GM19438 (cell line): ENCODE measurements at regions not wholly inside any gene's neighbourhood (a gene's known extent, or its start where the extent isn't known, plus 50 kb on each side); places are given as distances from the start of the nearest gene placed in this dataset.

Experiments used
- ATAC-seq: cut with Tn5 transposase; IDR thresholded peaks from one replicate; pipeline ENCODE4 v1.9.1; 2021; ENCODE audit warnings: low read depth; ENCODE audit not compliant: unreplicated experiment

DNA sequence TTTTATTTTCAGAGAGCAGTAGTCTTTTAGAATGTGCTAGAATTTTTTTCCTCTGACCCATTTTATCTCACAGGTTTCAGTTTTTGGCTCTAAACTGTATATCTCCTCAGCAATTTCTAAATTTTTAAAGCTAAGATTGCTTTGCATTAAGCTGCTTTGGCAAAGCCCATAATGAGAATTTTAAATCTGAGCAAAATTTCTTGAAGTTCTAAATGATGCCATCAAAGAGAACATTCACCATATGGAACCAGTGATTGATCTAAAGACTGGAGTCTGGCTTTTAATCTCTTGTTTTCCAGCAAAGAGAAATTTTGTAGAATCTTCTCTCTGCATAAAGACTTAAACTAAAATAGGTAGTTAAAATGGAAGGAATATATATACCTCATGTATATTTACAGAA is 313.6 kb downstream of the TBC1D32 start:
- ATAC-seq = no peak

GRCh38 chr6:121008553-121008952 is 325.7 kb downstream of the TBC1D32 start:
- ATAC-seq = no peak

DNA sequence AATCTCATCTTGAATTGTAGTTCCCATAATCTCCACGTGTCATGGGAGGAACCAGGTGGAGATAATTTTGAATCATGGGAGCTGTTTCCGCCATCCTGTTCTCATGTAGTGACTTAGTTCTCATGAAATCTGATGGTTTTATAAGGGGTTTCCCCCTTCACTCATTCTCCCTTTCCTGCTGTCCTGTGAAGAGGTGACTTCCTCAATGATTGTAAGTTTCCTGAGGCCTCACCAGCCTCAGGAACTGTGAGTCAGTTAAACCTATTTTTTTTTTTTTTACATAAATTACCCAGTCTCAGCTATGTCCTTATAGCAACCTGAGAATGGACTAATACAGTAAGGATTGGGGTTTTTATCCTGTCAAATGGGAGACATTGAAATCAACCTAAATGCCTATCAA is 328.3 kb downstream of the TBC1D32 start:
- ATAC-seq = no peak

DNA sequence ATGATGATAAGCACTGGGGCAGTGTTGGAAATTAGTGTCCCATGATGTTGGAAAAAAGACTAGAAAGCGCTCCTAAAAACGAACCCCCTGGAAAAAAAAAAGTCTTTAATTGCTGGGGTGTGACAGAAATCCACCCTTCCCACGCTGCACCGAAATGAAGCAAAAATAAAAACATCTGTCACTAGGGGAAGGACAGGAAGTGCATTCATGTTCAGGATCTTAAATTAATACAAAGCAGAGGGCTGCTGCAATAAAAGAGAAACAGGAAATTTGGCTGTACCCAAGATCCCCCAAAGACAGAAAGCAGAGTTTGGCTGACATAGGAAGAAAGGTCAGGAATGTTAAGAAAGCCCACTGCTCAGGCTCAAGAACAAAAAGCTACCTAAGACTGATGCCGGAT is 333.9 kb downstream of the TBC1D32 start:
- ATAC-seq = no peak

DNA sequence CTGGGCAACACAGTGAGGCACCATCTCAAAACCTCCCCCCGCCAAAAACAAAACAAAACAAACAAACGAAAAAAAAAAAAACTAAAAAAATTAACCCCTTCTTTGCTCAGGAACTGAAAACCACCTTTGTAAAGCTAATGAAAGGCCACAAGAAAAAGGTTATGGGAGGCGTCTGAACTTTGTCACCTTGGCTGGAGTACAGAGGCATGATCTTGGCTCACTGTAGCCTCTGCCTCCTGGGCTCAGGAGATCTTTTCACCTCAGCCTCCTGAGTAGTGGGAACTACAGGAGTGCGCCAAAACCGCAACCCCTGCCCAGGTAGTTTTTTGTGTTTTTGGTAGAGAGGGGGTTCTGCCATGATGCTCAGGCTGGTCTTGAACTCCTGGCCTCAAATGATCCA is 337.9 kb downstream of the TBC1D32 start:
- ATAC-seq = no peak

DNA sequence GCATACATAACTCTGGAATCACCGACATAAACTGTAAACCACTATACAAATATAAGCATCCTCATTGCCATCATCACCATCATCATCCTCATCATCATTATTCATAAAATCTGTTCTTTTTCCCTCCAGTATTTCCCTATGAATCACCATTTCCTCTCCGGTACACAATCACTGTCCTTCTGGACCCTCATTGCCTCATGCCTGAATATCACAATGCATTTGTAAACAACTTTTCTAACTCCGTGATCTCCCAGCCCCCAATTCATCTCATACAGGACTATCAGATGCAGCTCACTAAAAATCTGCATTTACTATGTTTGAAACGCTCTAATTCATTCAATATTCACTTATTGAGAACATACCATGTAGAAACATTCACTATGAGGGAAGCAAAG is 339.7 kb downstream of the TBC1D32 start:
- no peak for ATAC-seq

- no peak for ATAC-seq
These were observed 340.2 kb downstream of the TBC1D32 start for GRCh38 chr6:120993929-120994572.

DNA sequence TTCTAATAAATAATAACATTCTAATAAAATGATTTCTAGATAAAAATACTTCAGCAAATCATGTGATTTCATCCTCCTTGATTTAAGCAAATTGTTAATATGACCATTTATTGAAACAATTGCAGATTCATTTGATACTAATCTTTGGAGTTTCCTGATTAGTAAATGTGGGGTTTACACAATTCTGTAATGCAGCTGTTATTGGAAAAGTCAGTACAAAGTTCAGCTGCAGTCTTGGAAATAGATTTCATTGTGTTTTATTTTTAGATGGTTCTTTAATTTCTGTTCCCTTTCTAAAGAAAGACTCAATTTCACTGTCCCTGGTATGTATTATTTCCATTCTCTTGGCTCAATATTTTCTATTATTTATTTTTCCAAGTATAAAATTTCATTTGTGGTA is 342.0 kb downstream of the TBC1D32 start:
- no peak for ATAC-seq

DNA sequence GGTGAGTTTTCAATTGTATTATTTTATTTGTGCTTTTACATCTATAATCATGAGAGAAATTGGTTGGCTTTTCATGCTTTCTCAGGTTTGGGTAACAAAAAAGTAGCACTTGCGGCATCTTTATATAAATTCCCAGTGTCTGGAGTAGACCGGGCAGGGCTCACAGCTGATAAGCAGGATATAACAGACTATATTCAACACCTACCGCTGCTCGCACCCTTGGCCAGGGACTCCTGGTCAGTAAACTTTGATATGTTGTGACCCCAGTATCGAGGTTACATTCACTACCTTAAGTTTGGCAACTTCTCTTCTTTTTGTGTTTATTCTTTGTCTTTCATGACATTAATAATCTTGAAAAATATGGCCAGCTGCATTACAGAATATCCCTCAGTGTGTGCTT is 343.4 kb downstream of the TBC1D32 start:
- no peak for ATAC-seq

DNA sequence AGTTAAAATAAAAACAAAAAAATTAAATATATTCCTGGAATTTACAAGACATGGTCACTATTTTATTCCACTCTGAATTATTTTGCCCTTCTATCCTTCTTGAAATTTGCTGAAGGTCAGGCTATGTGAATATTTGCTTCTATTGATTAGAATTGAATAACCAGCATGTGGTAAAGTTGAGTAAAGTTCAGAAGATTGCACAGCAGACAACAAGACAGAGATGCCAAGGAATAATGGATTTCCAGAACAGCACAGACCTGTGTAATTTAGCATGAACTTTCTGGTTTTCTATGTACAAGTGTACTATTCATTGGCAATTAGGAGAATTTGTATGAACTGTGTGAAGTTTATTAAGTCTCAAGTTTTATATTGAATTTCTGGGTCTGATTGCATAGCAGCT is 352.4 kb downstream of the TBC1D32 start:
- ATAC-seq = no peak

DNA sequence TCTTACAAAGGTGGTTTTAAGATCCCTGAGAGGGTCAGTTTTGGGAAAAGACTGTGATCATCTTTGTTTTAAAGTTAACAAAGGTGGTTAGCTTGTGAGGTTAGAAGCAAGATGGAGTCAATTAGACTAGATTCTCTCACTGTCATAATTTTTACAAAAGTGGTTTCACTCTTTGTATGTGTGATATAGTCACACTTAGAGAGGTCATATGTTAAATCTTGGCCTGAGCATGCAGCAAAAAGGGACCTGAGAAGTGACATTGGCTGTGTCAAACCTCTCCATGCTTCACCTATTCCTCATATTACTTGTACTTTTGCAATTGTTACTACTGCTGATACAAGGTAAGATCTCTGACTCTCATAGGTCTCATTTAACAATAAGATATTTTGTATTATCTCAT is 368.0 kb downstream of the TBC1D32 start:
- ATAC-seq = no peak

GRCh38 chr6:120965814-120966213 is 368.5 kb downstream of the TBC1D32 start:
- ATAC-seq = no peak

- no peak for ATAC-seq
These were observed 373.5 kb downstream of the TBC1D32 start for GRCh38 chr6:120960761-120961160.

DNA sequence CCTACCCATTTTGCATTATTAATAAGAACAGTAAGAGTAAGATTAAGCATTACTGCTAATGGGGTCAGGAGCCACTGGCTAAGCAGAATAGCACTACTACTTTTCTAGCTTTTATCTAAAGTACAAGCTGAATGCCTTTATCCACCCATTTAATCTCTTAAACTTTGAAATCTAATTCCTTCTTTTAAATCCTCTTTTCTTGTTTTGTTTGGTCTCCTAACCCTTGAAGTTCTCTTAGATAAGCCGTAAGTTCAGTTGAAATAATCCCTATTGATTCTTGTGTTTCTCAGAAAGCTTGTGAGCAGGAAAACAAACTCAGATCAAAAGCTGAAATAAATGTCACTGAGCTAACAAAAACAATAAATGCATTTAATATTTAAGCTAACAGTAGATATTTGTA is 380.2 kb downstream of the TBC1D32 start:
- ATAC-seq = no peak

GRCh38 chr6:120951258-120951657 is 383.0 kb downstream of the TBC1D32 start:
- ATAC-seq = no peak

DNA sequence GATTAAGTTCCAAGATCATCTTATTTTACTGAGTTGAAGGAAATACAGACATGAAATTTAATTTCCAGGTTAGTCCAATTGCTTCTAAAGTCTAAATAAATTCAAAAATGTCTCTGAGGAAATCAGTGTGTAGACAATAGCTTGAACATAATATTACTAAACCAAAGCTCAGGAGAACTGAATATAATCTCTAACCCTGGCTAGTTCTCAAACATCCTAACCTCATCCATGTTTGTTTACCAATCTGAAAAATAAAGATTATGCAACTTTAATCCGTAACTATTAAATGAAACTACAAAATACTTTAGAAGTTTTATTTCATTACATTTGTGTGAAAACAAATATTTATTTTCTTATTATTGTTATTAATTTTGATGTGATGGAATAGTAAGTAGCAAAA is 387.2 kb downstream of the TBC1D32 start:
- no peak for ATAC-seq

DNA sequence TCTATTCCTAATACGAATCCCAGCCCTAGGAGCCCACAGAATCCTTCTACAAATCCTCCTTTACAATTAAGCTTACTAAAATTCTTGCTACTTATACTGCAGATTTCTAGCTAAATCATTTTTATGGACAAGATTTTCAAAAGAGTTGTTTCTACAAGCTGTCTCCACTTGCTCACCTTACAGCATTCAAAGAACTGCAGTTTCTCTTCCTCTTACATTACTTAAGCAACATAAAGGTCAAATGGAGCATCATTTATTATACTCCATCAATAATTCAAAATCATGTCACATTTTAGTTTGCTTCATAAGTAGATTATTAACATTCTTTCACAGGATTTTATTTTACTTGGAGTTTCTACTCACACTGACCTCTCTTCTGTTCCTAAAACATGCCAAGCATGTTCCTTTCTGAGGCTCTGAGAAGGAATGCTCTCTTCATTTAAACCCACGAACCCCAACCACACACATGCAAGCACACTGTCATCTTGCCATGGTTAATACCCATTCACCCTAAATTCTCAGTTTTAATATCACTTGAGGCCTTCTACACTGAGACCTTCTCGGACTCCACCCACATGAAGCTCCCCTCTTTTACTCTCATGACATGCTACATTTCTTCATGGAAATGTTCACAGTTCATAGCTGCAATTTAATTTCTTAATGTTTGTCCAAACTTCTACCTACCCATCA is 388.2 kb downstream of the TBC1D32 start:
- peak; percentile 51 for ATAC-seq

- ATAC-seq = peak; percentile 96
These were observed 395.3 kb downstream of the TBC1D32 start for GRCh38 chr6:120938876-120939472.

- ATAC-seq = peak; percentile 41
These were observed 396.0 kb downstream of the TBC1D32 start for GRCh38 chr6:120938164-120938875.

DNA sequence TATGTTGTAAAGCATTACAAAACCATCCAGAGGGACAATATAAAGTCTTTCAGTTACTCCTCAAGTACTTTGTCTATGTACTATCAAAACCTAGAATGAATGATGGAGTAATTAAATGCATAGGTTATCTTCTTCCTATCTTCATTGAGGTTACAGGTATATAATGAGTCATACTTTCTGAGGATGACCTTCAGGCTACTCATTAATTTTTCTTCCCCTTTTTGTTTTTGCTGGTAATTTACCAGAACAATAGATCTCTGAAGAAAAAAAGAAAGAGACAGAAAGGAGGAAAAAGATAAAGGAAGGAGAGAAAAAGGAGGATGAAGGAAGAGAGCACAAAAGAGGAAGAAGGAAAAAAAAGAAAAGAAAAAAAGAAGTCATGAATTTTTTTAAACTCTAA is 398.4 kb downstream of the TBC1D32 start:
- ATAC-seq = peak; percentile 34

- no peak for ATAC-seq
These were observed 399.3 kb downstream of the TBC1D32 start for GRCh38 chr6:120935016-120935415.
